GM21447 (cell line): ENCODE measurements at regions not wholly inside any gene's neighbourhood (a gene's known extent, or its start where the extent isn't known, plus 50 kb on each side); places are given as distances from the start of the nearest gene placed in this dataset.
A peak's percentile ranks its signal among the peaks of the same experiment; 100 is the strongest.
"Not testable (repeated sequence)": the region's sequence is repeated elsewhere in the genome, so short reads cannot be mapped to it uniquely, and the experiment has no call there.

Experiments used
- ATAC-seq: cut with Tn5 transposase; IDR thresholded peaks from one replicate; pipeline ENCODE4 v1.9.1; 2021; ENCODE audit not compliant: unreplicated experiment

- ATAC-seq = no peak
Measured at GRCh38 chr6:114718716-114719270, 376.0 kb upstream of the HS3ST5 start.

DNA sequence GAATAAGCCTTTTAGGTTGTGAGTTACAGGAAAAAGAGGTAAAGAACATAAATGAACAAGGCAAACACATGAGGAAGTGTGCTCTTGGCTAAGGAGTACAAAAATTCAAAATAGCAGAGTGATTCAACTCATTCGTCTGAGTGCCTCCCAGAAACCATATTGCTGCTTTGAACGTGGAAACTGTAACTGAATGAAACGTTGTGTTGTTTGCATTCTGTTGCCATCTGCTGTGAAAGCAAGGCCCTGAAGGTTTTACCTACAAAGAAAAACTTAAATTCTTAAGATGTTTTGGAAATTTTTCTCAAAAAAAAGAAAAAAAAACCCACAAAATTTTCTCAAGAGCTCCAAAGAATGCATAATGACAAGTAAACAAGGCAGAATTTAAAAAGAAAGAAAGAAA is 375.4 kb upstream of the HS3ST5 start:
- no peak for ATAC-seq

DNA sequence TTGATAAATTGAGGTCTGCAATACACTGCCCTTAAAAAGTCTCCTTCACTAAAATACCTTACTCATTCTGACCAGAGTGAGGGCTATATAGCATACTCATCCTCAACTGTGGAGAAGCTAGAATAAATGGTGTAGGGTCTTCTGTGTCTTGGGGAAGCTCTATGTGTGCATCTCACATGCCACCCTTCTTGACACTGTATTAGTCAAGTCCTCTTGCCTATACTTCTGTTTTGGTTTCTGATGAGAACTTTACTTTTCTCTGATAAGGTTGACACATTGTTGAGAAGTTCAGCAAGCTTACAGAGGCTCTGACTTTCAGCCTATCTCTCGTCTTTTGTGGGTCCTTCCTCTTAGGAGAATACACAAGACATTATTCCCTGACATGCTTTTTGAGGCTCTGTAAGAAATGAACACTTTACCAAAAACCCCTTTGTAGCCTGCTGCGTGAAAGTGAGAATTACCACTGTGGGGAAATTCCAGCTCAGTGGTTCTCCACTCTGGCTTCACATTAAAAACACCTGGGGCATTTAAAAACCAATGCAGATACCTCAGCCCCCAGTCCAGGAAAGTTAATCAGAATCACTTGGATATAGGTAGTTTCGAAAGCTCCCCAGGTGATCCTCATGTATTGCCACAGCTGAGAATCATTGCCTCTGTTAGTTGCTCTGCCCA is 372.1 kb upstream of the HS3ST5 start:
- ATAC-seq = peak; percentile 60

DNA sequence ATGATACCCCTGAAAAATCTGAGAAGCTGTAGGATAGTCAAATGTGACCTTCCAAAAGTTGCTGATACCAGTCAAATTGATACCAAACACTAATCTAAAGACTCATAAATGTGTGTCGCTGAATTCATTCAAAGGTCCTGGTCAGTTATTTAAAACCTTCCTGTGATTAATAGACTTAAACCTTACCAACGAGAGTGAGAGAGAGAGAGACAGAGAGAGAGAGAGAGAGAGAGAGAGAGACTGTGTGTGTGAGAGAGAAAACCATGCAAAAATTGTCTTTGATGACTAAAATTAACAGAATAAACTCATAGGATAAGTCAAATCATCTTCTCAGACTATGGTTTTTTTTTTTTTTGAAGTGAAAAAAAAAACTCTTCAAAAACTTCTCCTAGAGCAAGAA is 370.9 kb upstream of the HS3ST5 start:
- no peak for ATAC-seq

DNA sequence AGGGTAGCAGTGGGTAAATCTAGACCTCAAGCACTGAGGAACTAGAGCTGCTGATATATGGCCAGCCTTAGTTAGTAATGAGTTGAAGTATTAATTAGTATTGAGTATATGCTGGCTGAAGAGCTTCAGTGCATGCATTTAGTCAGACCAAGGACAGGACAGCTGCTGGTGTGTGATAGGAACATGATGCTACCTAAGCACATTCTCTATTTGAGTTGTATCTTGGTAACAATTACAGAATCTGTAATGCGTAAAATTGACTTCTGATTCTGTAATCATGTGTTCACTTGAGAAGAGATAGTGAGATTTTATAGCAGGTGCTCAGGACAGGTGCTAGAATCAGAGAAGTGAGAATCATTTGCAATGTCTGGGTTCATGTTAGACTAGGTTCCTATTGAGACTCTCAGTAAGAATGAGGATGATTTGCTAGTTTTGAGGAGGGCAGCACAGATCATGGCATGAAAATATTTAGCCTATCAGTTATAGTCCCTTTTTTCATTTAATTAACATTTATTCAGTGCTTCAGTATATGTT is 369.4 kb upstream of the HS3ST5 start:
- no peak for ATAC-seq

GRCh38 chr6:114707081-114707620 is 364.3 kb upstream of the HS3ST5 start:
- no peak for ATAC-seq

GRCh38 chr6:114690625-114691024 is 347.8 kb upstream of the HS3ST5 start:
- ATAC-seq = no peak

- no peak for ATAC-seq
Measured at GRCh38 chr6:114659513-114659912, 316.7 kb upstream of the HS3ST5 start.

DNA sequence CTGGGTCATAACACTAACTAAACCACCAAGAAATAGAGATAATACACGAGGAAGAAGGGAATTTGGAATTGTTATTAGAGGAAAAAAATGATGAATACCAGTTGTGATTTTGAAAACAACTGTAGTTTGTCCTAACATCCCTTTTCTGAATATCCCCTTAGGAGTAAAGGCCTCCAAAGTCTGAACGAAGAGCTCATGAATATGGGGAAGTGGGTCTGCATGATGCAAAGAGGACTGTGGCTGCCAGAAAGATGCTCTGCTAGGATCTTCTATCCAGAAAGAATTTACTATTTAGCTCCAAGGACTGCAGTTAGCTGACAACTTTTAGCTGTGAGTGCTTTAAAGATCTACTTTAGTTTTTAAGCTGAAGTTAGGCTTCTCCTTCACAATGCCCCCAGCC is 308.8 kb upstream of the HS3ST5 start:
- no peak for ATAC-seq

DNA sequence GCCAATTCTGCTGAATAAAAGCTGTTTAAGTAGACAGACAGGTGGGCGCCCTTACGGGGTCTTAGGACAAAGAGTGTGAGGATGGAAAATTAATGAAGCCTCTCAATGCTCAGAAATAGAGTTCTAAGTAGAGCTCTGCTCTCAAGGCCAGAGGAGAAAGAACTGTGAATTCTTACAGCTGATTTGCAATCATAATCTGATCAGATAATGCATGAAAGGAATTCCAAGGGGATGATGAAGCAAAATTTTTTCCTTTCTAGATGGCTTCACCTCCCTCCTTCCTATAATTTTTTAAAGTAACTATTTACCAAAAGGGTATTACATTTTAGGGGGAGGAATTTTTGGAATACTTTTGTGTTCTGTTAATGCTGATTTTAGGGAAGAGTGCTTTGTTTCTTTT is 308.1 kb upstream of the HS3ST5 start:
- ATAC-seq = no peak

- ATAC-seq = no peak
Measured at GRCh38 chr6:114649298-114649697, 306.5 kb upstream of the HS3ST5 start.

GRCh38 chr6:114648847-114649246 is 306.0 kb upstream of the HS3ST5 start:
- ATAC-seq = no peak

- ATAC-seq = no peak
Measured at GRCh38 chr6:114638341-114638740, 295.5 kb upstream of the HS3ST5 start.

GRCh38 chr6:114634016-114634415 is 291.2 kb upstream of the HS3ST5 start:
- ATAC-seq = no peak

DNA sequence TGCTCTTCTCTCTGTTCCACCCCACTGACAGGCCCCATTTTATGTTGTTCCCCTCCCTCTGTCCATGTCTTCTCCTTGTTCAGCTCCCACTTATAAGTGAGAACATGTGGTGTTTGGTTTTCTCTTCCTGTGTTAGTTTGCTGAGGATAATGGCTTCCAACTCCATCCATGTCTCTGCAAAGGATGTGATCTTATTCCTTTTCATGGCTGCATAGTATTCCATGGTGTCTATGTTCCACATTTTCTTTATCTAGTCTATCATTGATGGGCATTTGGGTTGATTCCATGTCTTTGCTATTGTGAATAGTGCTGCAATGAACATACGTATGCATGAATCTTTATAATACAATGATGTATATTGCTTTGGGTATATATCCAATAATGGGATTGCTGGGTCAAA is 283.4 kb upstream of the HS3ST5 start:
- not testable (repeated sequence) for ATAC-seq

GRCh38 chr6:114619621-114620200 is 276.9 kb upstream of the HS3ST5 start:
- ATAC-seq = no peak

- no peak for ATAC-seq
Measured at GRCh38 chr6:114611696-114612095, 268.9 kb upstream of the HS3ST5 start.

DNA sequence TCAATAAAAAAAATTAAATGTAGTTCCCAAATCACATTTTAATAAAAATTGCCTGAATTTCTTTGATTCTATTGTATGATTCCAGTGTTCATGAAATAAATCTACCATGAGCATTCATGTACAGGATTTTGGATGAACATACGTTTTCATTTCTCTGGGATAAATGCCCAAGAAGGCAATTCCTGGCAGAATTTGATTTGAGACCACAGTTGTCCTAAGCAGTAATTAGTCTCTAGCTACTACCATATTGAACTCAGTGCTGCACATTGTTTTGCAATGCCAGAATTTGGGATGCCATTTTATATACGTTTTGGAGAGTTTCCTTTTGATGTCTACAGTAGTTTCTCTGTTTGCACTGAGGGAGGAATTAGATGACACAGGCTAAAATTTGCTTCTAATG is 265.3 kb upstream of the HS3ST5 start:
- no peak for ATAC-seq

- no peak for ATAC-seq
Measured at GRCh38 chr6:114605656-114606055, 262.8 kb upstream of the HS3ST5 start.

GRCh38 chr6:114600381-114600780 is 257.6 kb upstream of the HS3ST5 start:
- ATAC-seq = no peak

DNA sequence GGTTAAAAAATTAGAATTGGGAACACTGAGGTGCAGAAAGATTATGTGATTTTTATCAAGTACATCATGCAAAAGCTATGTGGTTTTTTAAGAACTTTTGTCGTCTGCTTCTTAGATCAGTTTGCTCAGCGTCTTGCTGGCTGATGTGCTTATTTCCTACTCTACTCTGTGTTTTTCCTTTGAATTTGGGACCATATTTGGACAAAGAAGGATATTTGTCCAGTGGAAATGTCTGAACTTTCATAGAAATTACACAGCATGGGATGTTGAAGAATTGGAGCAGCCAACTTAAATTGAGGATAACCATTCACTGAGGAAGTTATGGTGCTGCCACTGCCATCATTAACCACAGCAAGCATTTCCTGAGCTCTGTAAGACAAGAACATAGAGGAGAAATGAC is 252.8 kb upstream of the HS3ST5 start:
- ATAC-seq = no peak

GRCh38 chr6:114595186-114595585 is 252.4 kb upstream of the HS3ST5 start:
- ATAC-seq = no peak
